T follicular helper cell (primary cell): ENCODE measurements at regions not wholly inside any gene's neighbourhood (a gene's known extent, or its start where the extent isn't known, plus 50 kb on each side); places are given as distances from the start of the nearest gene placed in this dataset.
"Not testable (repeated sequence)": the region's sequence is repeated elsewhere in the genome, so short reads cannot be mapped to it uniquely, and the experiment has no call there.

Experiments used
- DNase-seq: peaks from one replicate; pipeline ENCODE4 v3.0.0-alpha.2; 2020; ENCODE audit warnings: low read depth

DNA sequence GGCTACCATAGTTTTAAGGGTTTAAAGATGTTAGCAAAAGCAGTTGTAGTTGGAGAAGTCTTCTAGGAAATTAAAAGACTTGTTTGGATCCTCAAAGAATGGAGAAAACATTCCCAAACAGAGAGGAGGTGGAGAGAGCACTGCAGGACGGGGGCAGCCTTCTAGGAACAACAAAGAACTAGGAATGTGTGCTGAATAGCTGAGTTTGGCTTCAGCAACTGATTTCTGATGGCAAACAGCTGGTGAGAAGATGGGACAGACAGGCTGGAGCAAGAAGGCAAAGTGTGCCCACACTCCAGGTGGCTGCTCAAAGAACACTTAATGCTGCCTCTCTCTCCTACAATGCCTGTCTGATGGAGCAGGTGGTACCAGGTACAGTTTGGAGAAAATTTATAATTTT lies 1331.1 kb downstream of the ADGRL3 start:
- no peak for DNase-seq

DNA sequence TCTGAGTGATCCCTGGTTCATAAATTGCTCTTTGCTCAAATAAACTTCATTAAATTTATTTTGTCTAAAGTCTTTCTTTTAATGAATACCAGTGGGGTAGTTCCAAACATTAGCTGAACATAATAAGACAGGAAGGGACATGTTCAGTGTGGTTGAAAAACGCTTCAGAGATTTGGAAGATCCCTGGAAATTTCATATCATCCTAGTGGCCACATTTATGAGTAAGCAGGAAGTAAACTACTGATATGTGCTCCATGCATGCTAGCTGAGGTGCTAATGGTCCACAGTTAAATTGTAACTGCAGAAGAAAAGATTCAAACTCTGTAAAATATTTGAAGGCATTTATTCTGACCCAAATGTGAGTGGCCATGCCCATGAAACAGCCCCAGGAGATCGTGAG lies 1328.7 kb downstream of the ADGRL3 start:
- no peak for DNase-seq

DNA sequence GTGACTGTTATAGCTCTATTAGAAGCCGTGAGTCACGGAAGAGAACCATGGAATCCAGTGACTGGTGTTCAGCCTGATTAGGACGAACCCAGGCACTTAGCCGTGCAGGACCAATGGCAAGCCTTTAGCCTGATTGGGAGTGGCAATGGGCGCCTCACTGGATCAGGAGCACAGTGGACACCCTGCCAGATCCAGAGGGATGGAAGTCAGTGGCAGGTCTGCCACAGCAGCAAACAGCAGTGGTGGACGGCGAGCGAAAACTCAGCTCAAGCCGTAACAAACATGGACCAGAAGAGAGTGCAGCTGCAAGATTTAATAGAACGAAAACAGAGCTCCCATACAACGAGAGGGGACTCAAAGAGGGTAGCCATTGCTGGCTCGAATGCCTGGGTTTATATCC lies 1326.5 kb downstream of the ADGRL3 start:
- no peak for DNase-seq

DNA sequence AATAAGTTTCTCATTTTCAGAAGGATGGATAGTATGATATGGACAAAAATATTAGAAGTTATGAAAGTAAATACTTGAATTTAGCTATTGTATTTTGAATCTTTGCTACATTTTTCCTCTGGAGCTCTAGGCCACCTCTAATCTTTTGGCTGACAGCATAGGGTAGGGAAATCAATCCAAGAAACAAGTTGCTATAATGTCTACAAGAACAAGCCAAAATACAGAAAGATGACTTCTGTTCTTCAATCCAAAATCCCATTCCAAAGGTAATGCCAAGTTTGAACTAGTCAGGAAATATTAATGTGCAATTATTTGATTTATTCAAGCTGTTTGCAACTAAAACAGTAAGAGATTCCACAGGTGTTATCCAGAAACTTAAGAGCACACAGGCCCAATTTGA lies 1323.1 kb downstream of the ADGRL3 start:
- DNase-seq, result no peak

DNA sequence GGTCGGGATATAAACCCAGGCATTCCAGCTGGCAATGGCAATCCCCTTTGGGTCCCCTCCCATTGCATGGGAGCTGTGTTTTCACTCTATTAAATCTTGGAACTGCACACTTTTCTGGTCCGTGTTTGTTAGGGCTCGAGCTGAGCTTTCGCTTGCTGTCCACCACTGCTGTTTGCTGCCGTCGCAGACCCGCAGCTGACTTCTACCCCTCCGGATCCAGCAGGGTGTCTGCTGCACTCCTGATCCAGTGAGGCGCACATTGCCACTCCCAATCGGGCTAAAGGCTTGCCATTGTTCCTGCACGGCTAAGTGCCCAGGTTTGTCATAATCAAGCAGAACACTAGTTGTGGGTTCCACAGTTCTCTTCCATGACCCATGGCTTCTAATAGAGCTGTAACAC lies 1322.1 kb downstream of the ADGRL3 start:
- DNase-seq, result no peak

DNA sequence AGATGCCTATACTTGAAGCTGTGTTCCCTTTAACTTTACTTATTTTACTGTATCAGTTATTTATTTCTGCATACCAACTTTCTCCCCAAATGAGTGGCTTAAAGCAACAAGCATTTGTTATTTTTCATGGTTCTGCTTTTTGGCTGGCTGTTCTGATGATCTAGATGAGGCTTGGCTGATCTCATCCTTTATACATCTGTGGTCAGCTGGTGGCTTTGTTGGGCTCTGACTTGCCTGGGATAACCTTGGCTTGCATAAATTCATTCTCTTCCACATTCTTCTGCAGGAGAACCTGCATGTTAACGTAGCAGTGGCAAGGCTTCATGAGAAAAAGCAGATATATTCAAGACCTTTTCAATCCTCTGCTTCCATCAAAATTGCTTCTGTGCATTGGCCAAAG lies 1317.6 kb downstream of the ADGRL3 start:
- DNase-seq, result no peak

DNA sequence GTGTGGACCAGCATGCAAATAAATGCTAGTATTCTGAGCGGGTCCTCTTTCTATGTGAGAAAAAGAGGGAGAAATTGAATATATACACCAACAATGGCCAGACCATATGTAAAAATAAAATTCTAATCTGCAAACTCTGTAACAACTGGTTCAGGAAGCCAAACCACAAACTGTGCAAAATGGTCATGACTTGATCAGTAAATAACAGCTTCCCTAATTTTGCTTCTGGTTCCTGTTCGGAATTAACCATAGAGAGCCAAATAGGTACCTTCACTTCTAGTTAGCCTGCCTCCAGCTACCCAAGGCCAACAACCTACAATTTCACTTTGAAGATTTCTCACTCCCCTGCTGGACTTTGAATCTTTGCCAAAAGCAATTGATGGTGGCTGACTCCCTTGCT lies 1313.2 kb downstream of the ADGRL3 start:
- no peak for DNase-seq

DNA sequence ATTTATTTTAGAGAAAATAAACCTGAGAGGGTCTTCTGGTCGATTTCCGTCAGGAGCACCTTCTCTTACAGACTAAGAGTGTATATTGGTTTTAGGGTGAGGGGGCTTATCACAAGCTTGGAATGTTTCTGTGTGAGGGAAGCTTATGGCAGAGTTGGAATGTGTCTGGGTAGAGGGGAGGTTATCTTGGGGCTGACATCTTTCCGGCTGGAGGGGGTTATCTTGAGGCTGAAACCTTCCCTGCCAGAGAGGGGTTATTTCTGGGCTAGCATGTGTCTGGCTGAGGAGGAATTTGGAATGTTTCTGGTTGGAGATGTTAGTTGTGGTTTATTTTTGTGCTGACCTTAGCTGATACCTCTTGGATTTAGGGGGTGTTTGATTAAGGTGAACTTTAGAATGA lies 1312.1 kb downstream of the ADGRL3 start:
- DNase-seq, result no peak

DNA sequence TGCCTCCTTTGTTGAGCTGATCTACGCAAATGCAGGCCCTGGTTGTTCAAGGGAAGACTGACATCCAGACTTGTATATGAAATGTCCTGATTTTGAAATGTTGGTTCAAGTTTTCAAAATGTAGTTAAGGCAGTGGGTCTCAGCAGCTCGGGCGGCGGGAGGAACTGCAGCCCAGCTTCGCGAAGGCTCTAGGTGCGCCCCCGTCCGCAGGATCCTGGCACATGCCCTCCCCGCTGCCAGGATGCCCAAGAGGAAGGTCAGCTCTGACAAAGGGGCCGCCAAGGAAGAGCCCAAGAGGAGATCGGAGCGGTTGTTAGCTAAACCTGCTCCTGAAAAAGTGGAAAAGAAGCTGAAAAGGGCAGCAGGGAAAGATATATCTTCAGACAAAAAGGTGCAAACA lies 1310.1 kb downstream of the ADGRL3 start:
- no peak for DNase-seq

DNA sequence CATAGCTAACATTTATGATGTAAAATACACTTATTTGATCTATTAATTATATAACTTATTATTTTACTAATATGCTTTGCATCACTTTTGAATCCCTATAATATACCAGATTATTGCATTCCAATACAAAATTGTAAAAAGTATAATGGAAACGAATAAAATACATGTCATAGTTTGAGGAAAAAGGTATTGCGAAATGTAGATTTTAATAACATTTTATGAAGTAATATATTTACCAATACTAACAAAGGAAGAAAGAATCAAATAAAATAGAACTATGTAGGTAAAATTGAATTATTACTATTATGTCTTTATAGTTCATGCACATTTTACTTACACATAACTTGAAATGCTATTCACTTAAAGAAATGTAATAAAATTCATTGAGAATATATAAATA lies 1300.2 kb downstream of the ADGRL3 start:
- DNase-seq, result no peak

DNA sequence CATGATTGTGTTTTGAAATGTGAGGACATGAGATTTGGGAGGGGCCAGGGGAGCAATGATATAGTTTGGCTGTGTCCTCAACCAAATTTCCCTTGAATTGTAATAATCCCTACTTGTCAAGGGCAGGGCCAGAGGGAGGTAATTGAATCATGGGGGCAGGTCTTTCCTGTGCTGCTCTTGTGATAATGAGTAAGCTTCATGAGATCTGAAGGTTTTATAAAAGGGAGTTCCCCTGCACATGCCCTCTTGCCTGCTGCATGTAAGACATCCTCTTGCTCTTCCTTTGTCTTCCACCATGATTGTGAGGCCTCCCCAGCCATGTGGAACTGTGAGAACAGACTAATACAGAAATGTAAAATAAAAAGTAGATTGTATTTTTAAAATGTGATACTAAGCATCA lies 1294.9 kb downstream of the ADGRL3 start:
- DNase-seq, result no peak

DNA sequence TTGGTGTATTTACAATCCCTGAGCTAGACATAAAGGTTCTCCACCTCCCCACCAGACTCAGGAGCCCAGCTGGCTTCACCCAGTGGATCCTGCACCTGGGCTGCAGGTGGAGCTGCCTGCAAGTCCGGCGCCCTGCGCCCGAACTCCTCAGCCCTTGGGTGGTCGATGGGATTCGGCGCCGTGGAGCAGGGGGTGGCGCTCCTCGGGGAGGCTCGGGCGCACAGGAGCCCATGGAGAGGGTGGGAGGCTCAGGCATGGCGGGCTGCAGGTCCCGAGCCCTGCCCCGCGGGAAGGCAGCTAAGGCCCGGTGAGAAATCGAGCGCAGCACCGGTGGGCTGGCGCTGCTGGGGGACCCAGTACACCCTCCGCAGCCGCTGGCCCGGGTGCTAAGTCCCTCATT lies 1291.6 kb downstream of the ADGRL3 start:
- DNase-seq, result not testable (repeated sequence)

DNA sequence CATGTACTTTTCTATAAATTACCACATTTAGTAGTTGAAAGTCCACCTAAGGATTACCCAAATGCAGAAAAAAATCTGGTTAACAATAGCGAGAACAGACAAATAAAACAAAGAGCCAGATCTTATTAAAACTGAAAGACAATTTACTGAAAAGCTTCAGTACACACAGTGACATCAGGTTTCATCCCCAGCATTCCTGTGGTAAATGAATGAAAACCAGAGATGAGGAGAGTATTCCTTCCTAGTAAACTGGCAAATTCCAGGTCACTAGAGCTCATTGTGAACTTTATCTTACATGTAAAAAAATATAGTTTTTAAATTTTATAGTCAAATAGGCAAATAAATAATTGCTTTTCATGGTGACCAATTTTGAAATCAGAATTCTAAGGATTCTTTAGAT lies 1290.5 kb downstream of the ADGRL3 start:
- no peak for DNase-seq

DNA sequence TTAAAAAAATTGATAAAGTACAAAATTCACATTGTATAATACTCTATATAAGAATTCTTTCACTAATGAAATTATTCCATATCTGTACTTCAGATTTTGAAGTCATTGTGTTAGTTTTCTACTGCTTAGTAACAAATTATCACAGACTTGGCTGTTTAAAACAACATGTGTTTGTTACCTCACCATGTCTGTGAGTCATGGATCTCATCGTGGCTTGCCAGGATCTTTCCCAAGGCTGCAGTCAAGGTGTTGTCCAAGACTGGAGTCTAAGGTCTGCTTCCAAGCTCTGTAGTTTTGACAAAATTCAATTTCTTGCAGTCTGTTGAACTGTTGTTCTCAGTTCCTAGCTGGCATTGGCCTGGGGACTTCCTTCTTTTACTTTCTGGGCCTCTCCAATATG lies 1286.9 kb downstream of the ADGRL3 start:
- no peak for DNase-seq

DNA sequence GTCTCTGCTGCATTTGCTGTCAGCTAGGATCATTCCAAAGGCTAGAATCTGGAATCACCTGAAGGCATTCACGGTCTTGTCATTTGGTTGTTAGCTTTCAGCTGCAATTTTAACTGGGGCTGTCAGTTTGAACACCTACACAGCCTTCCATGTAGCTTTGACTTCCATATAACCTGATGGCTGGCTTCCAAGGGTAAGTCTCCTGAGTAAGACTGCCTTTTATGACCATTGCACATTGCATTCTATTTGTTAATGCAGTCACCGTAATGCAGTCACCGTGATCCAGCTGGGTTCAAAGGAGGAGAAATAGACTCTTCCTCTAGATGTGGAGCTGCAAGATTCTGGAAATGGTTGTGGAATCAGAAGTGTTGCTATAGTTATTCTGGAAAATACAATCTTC lies 1284.2 kb downstream of the ADGRL3 start:
- DNase-seq, result no peak

DNA sequence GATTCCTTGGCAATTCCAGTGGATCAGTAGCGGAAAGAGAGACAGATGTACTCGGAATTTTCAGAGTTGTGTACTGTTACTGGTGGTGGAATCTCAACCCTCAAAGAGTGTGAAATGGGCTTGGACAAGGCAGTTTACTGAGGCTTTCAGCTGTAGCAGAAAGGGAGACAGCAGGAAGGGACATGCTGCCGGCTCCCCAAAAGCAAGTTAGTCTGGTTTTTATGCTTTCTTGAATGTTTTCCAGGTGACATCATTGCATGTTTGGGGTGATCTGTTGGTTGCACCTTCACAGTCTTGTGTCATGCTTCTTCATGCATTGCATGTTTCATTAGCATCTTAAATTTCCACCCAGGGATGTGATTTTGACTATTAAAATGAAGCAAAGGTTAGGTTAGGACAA lies 1282.2 kb downstream of the ADGRL3 start:
- DNase-seq, result no peak

DNA sequence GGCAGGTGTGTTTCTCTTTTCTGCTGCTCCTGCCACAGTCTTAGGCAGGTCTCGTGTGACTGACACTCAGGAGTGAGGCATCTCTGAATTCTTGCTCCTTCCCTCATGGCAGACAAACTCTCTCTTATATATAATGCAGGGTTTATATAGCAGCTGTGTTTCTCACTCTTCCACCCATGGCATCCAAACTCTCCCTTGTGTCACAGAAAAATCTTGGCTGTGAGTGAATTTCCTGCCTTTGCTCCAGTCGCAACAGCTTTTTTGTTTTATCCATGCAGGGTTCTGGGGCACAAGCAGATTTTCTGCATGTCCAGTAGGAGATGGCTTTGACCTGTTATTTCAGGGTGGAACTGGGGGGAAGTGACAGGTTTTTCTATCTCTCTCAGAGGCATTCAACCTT lies 1275.5 kb downstream of the ADGRL3 start:
- DNase-seq, result no peak

DNA sequence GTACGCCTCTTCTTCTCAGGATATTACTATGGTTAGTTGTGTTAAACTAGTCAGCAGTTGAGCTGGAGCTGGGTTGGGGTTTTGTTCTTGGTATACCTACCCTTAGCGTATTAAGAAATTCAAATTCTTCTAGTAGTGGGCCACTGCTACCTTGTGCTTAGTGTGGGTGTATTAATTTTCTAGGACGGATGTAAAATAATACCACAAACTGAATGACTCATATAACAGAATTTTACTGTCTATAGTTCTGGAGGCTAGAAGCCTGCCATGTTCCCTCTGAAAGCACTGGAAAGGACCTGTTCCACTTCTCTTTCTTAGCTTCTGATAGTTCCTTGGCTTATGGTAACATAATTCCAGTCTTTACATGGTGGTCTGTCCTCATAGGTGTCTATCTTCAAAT lies 1274.7 kb downstream of the ADGRL3 start:
- no peak for DNase-seq

DNA sequence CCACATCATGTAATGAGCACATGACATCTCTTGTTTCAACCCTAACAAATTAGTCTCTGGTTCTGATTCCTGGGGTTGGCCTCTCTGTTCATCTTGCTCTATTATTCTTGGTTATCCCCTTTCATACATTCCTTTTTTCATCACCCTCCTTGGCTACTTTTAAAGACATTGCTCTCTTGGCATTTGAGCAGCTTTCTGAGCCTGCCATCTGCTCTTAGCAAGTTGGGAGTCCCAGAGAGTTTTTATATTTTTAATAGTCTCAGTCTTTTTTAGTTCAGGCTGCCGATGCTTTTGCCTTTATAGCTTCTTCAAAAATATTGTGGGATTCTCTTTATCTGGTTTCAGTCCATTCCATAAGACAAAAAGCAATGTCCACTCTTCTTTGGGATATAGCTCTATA lies 1270.9 kb downstream of the ADGRL3 start:
- DNase-seq, result no peak

DNA sequence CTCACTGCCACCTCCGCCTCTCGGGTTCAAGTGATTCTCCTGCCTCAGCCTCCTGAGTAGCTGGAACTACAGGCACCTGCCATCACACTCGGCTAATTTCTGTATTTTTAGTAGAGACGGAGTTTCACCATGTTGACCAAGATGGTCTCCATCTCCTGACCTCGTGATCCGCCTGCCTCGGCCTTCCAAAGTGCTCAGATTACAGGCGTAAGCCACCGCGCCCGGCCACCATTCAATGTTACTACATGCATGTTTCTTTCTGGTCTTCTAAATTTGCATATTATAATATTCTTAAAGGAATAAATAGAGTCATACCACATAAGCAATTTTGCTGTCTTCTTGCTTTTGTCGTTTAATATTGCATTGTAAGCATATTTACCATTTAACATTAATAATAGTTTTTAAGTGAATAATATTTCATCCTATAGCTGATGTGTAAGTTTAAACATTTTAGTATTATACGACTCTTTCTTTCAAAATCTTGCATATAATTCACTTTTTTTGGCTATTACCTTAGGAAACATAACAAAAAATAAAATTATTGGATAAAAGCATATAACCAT lies 1270.4 kb downstream of the ADGRL3 start:
- DNase-seq, result no peak

DNA sequence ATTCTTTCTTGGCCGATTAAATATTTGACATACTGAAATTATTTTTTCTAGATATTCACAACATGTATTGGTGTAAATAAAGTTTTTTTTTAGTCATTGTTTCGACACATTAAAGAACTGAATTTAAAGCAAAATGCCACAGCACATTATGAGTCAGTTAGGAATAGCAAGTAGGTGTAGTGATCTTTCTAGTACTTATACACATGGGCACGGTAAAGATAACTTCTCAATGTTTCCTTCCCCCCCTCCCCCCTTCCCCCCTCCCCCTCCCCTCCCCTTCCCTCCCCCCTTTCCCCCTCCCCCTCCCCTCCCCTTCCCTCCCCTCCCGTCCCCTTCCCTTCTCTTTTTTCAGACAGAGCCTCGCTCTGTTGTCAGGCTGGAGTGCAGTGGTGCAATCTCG lies 1269.9 kb downstream of the ADGRL3 start:
- no peak for DNase-seq

DNA sequence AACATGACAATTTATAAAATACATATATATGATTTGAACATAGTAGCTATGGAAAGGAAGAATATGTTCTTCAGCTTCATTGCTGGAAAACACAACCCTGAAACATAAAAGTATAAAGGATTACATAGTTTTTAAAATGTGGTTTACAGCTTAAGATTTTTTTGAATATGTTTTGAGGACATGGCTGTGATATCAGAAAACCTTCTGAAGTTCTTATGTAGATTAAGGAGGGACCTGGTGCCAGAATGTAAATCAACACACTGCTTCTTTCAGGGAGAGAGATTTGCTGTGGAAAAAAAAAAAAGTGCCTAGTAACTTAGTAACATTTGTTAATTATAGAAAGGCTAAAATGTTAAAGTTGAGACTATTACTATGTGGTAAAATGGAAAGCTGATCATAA lies 1261.8 kb downstream of the ADGRL3 start:
- DNase-seq, result no peak

DNA sequence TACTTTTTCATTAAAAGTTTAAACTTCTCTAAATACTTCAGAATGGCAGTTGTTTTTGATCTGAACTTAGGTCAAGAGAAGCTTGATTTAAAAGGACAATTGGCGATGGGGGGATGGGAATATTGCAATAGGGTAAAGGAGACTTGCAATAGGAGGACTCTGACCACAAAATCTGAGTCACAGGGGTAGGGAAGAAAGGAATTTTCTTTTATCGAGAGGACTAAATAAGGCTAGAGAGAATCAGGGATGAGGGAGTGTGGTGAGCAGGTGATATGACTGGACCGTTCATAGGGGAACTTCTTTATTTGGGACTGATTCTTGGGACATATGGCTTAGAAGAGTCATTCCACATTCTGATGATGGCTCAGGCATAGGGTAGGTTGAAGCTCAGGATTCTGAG lies 1260.2 kb downstream of the ADGRL3 start:
- no peak for DNase-seq

DNA sequence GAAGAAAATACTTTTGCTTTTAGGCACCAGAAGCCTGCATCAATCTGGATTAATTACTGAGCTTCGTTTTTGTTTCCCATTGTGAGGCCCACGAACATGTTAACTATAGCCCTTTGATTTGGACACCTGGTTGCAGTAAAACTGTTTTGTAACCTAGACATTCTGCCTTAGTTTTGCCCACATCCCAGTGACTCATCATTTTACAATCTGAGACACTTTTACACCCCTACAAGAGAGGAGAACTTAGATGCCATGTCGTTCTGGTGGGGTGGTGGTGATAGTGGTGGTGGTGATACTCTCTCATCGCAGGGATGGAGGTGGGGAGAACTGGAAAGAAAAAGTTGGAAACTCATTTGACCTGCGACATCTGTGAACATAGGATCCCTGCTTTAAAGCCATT lies 1257.2 kb downstream of the ADGRL3 start:
- DNase-seq, result no peak

DNA sequence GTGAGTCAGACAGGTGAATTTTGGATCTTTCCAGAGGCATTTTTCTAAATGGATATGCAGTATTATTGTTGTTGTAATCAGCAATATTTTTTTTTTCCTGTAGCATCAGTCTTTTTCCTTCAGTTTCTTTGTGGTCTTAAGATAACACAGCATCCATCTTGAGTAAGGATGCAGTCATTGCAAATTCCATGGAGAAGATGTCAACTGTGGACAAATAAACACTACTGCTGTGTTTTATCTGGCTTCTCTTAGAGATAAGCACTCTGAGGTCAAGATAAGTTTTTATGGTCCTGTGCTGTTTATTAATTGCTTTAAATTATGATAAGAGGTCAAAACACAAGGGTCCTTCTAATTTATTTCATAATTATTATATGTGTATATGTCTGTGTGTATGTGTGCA lies 1255.7 kb downstream of the ADGRL3 start:
- DNase-seq, result no peak
